Astrocyte (in vitro differentiated cells and primary cell): ENCODE measurements at regions not wholly inside any gene's neighbourhood (a gene's known extent, or its start where the extent isn't known, plus 50 kb on each side); places are given as distances from the start of the nearest gene placed in this dataset.
A peak's percentile ranks its signal among the peaks of the same experiment; 100 is the strongest.

Source experiments
- DNase-seq: peaks from one replicate; pipeline ENCODE4 v3.0.0-alpha.2; 2010; ENCODE audit warnings: low read depth
- FAIRE-seq: peaks from 2 replicates; lab custom pipeline; 2011; peaks lifted over from hg19 to GRCh38; lab: Jason Lieb, UNC
- H2AFZ ChIP-seq: 2 replicates; pipeline ENCODE4 v1.6.0; 2012; ENCODE audit warnings: low read depth, low read length, inconsistent platforms
- H3K27ac ChIP-seq: 2 replicates; pipeline ENCODE4 v1.5.1; 2011; ENCODE audit warnings: low read depth, low read length, inconsistent platforms
- H3K27me3 ChIP-seq: 2 replicates; pipeline ENCODE4 v1.6.0; 2011; ENCODE audit warnings: low read length, inconsistent platforms; ENCODE audit not compliant: insufficient read depth
- H3K36me3 ChIP-seq: 2 replicates; pipeline ENCODE4 v1.5.1; 2011; ENCODE audit warnings: low read length, inconsistent platforms; ENCODE audit not compliant: insufficient read depth
- H3K4me1 ChIP-seq: 2 replicates; pipeline ENCODE4 v1.5.1; 2011; ENCODE audit warnings: low read length, inconsistent platforms; ENCODE audit not compliant: insufficient read depth
- H3K4me2 ChIP-seq: 2 replicates; pipeline ENCODE4 v1.6.0; 2012; ENCODE audit warnings: low read length, inconsistent platforms
- H3K4me3 ChIP-seq: 2 replicates; pipeline ENCODE4 v1.5.1; 2011; ENCODE audit warnings: low read depth, mild to moderate bottlenecking, low read length, inconsistent platforms; ENCODE audit not compliant: insufficient read depth
- H3K79me2 ChIP-seq: 2 replicates; pipeline ENCODE4 v1.6.0; 2012; ENCODE audit warnings: mild to moderate bottlenecking, low read length, inconsistent platforms; ENCODE audit not compliant: insufficient read depth
- H3K9ac ChIP-seq: 2 replicates; pipeline ENCODE4 v1.6.0; 2012; ENCODE audit warnings: mild to moderate bottlenecking, low read length, inconsistent platforms
- H3K9me3 ChIP-seq: 2 replicates; pipeline ENCODE4 v1.5.1; 2012; ENCODE audit warnings: low read depth, mild to moderate bottlenecking, low read length, inconsistent platforms; ENCODE audit not compliant: insufficient read depth
- H4K20me1 ChIP-seq: 2 replicates; pipeline ENCODE4 v1.6.0; 2012; ENCODE audit warnings: low read length, inconsistent platforms; ENCODE audit not compliant: insufficient read depth
- H3K27ac Mint-ChIP-seq: one replicate; pipeline ENCODE4 v1.8.0; 2021; ENCODE audit warnings: mild to moderate bottlenecking, mixed read lengths; ENCODE audit not compliant: unreplicated experiment
- H3K27me3 Mint-ChIP-seq: one replicate; pipeline ENCODE4 v1.8.0; 2021; ENCODE audit warnings: low read depth, mixed read lengths; ENCODE audit not compliant: unreplicated experiment
- H3K36me3 Mint-ChIP-seq: one replicate; pipeline ENCODE4 v1.8.0; 2021; ENCODE audit warnings: low read depth, mixed read lengths; ENCODE audit not compliant: unreplicated experiment
- H3K4me1 Mint-ChIP-seq: one replicate; pipeline ENCODE4 v1.8.0; 2021; ENCODE audit warnings: low read depth, mixed read lengths; ENCODE audit not compliant: unreplicated experiment
- H3K4me3 Mint-ChIP-seq: one replicate; pipeline ENCODE4 v1.8.0; 2021; ENCODE audit warnings: mild to moderate bottlenecking, moderate library complexity, mixed read lengths; ENCODE audit not compliant: unreplicated experiment
- H3K9me3 Mint-ChIP-seq: one replicate; pipeline ENCODE4 v1.8.0; 2021; ENCODE audit warnings: mild to moderate bottlenecking, mixed read lengths; ENCODE audit not compliant: unreplicated experiment
- EZH2 ChIP-seq: IDR thresholded peaks from 2 replicates; pipeline ENCODE4 v1.6.1; 2012; ENCODE audit warnings: mild to moderate bottlenecking, low read length, inconsistent platforms; ENCODE audit not compliant: insufficient read depth
- TF ChIP-seq, protein P1 (sequence below): IDR thresholded peaks from 2 replicates; pipeline ENCODE4 v1.5.1; 2011; ENCODE audit warnings: low read depth, mild to moderate bottlenecking, inconsistent platforms, low read length, moderate library complexity; ENCODE audit not compliant: insufficient read depth

GRCh38 chr4:84291969-84292368 lies 207.1 kb downstream of the NKX6-1 start:
- no peaks in the 10 kb centered on the region for H3K4me1 ChIP-seq
- no peaks in the 10 kb centered on the region for H3K79me2 ChIP-seq
- no peak for FAIRE-seq
- no peaks in the 10 kb centered on the region for H3K9me3 ChIP-seq
- H3K36me3 ChIP-seq = no peaks in the 10 kb centered on the region
- Mint-ChIP-seq H3K36me3 (no peaks in the 10 kb centered on the region), H3K4me1 (no peaks in the 10 kb centered on the region), H3K4me3 (no peak overlapping the region), H3K9me3 (no peaks in the 10 kb centered on the region), H3K27me3 (no peaks in the 10 kb centered on the region), H3K27ac (no peak overlapping the region)
- no peak overlapping the region for H2AFZ ChIP-seq
- H3K27me3 ChIP-seq = no peaks in the 10 kb centered on the region
- no peak overlapping the region for H3K4me2 ChIP-seq
- no peaks in the 10 kb centered on the region for H4K20me1 ChIP-seq
- no peak for DNase-seq
- no peak overlapping the region for H3K4me3 ChIP-seq
- TF ChIP-seq, protein P1, sequence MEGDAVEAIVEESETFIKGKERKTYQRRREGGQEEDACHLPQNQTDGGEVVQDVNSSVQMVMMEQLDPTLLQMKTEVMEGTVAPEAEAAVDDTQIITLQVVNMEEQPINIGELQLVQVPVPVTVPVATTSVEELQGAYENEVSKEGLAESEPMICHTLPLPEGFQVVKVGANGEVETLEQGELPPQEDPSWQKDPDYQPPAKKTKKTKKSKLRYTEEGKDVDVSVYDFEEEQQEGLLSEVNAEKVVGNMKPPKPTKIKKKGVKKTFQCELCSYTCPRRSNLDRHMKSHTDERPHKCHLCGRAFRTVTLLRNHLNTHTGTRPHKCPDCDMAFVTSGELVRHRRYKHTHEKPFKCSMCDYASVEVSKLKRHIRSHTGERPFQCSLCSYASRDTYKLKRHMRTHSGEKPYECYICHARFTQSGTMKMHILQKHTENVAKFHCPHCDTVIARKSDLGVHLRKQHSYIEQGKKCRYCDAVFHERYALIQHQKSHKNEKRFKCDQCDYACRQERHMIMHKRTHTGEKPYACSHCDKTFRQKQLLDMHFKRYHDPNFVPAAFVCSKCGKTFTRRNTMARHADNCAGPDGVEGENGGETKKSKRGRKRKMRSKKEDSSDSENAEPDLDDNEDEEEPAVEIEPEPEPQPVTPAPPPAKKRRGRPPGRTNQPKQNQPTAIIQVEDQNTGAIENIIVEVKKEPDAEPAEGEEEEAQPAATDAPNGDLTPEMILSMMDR = no peak
- TF ChIP-seq EZH2 = no peak
- no peak overlapping the region for H3K27ac ChIP-seq
- no peak overlapping the region for H3K9ac ChIP-seq

DNA sequence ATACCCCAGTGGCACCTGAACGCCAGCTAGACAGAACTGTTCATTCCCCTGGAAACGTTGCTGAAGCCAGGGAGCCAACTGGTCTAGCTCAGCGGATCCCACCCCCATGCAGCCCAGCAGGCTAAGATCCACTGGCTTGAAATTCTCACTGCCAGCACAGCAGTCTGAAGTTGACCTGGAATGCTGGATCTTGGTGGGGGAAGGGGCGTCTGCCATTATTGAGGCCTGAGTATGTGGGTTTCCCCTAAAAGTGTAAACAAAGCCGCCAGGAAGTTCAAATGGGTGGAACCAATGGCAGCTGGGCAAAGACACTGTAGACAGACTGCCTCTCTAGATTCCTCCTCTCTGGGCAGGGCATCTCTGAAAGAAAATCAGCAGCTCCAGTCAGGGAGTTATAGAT lies 213.0 kb downstream of the NKX6-1 start:
- FAIRE-seq (no peak), DNase-seq (no peak)
- H3K4me2 ChIP-seq = no peak overlapping the region
- no peak overlapping the region for H3K27ac ChIP-seq
- no peak overlapping the region for H2AFZ ChIP-seq
- no peaks in the 10 kb centered on the region for H3K4me1 ChIP-seq
- no peaks in the 10 kb centered on the region for H3K79me2 ChIP-seq
- no peak overlapping the region for H3K9ac ChIP-seq
- no peaks in the 10 kb centered on the region for H3K36me3 ChIP-seq
- H3K36me3 Mint-ChIP-seq = no peaks in the 10 kb centered on the region
- no peaks in the 10 kb centered on the region for H4K20me1 ChIP-seq
- no peaks in the 10 kb centered on the region for H3K27me3 ChIP-seq
- no peaks in the 10 kb centered on the region for H3K4me1 Mint-ChIP-seq
- H3K4me3 Mint-ChIP-seq = no peak overlapping the region
- H3K9me3 Mint-ChIP-seq = no peaks in the 10 kb centered on the region
- no peaks in the 10 kb centered on the region for H3K9me3 ChIP-seq
- no peak for TF ChIP-seq EZH2
- TF ChIP-seq, protein P1 = no peak
- no peak overlapping the region for H3K4me3 ChIP-seq
- H3K27me3 Mint-ChIP-seq = no peaks in the 10 kb centered on the region
- no peak overlapping the region for H3K27ac Mint-ChIP-seq

DNA sequence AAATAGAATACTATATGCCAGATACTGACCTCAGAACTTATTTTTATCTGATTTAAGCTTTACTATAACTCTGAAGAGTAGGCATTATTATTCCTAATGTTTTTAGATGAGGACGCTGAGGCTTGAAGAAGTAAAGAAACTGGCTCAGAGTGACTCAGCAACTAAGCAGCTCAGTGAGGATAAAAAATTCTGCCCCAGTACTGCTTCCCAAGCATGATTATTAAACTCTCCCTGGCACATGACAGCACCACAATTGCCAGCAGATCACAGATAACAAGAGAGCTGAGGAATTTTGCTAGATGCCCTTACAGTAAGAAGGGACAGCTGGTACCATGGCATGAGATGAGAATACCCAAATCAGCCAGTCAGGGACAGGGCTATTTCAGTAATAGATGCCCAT lies 219.4 kb downstream of the NKX6-1 start:
- FAIRE-seq (no peak), DNase-seq (peak; percentile 20)
- TF ChIP-seq, protein P1 = no peak
- TF ChIP-seq EZH2 = no peak

More for the DNA sequence above, 219.4 kb downstream of the NKX6-1 start:
- Mint-ChIP-seq H3K36me3 (no peaks in the 10 kb centered on the region), H3K4me3 (no peak overlapping the region), H3K27ac (no peak overlapping the region), H3K4me1 (peaks cover 9% of the 10 kb centered on the region), H3K9me3 (no peaks in the 10 kb centered on the region), H3K27me3 (no peaks in the 10 kb centered on the region)
- H3K4me2 ChIP-seq = no peak overlapping the region
- H3K9me3 ChIP-seq = no peaks in the 10 kb centered on the region
- no peak overlapping the region for H3K27ac ChIP-seq
- no peaks in the 10 kb centered on the region for H3K79me2 ChIP-seq
- H3K9ac ChIP-seq = no peak overlapping the region
- H3K36me3 ChIP-seq = no peaks in the 10 kb centered on the region
- H3K27me3 ChIP-seq = no peaks in the 10 kb centered on the region
- no peaks in the 10 kb centered on the region for H3K4me1 ChIP-seq
- H4K20me1 ChIP-seq = no peaks in the 10 kb centered on the region
- H3K4me3 ChIP-seq = no peak overlapping the region
- no peak overlapping the region for H2AFZ ChIP-seq
